GM12873 (cell line): ENCODE measurements at regions not wholly inside any gene's neighbourhood (a gene's known extent, or its start where the extent isn't known, plus 50 kb on each side); places are given as distances from the start of the nearest gene placed in this dataset.

Experiments used
- TF ChIP-seq, protein P1 (sequence below): IDR thresholded peaks from 2 replicates; pipeline ENCODE4 v1.5.1; 2012; ENCODE audit warnings: low read depth, mild to moderate bottlenecking, moderate library complexity, low read length, control low read depth; ENCODE audit not compliant: insufficient read depth; ENCODE audit errors: missing control alignments

DNA sequence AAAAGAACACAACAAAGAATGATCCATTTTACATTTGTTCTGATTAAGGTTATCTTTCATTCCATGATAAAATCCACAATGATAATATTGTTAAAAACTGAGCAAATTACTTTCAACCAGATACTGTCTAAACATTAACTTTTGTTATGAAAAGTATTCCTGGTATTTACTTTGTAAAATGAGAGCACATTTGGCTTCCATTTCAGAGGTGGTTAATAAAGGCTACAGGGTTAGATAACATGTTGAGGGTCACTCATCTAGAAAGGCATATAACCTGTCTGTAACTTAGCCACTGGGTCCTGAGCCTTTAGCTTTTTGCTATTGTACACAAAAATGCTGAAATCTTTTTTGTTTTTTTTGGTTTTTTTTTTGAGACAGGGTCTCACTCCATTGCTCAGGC lies 99.3 kb downstream of the ANXA2R start:
- TF ChIP-seq, protein P1, sequence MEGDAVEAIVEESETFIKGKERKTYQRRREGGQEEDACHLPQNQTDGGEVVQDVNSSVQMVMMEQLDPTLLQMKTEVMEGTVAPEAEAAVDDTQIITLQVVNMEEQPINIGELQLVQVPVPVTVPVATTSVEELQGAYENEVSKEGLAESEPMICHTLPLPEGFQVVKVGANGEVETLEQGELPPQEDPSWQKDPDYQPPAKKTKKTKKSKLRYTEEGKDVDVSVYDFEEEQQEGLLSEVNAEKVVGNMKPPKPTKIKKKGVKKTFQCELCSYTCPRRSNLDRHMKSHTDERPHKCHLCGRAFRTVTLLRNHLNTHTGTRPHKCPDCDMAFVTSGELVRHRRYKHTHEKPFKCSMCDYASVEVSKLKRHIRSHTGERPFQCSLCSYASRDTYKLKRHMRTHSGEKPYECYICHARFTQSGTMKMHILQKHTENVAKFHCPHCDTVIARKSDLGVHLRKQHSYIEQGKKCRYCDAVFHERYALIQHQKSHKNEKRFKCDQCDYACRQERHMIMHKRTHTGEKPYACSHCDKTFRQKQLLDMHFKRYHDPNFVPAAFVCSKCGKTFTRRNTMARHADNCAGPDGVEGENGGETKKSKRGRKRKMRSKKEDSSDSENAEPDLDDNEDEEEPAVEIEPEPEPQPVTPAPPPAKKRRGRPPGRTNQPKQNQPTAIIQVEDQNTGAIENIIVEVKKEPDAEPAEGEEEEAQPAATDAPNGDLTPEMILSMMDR, result no peak

DNA sequence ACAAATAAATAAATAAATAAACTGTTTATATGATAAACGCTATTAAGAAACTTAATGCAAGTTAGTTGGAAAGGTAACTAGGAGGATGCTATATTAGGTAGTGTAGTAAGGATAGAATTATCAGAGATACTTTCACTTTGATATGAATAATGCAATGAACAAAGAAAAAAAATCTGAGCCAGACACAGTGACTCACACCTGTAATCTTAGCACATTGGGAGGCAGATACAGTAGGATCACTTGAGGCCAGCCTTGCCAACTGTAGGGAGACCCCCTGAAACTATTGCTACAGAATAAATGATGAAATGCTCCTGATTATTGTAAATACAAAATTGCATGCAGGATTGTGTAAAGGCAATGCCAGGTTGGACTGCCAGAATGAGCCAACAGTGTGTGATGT lies 109.2 kb downstream of the ANXA2R start:
- TF ChIP-seq, protein P1, result no peak

DNA sequence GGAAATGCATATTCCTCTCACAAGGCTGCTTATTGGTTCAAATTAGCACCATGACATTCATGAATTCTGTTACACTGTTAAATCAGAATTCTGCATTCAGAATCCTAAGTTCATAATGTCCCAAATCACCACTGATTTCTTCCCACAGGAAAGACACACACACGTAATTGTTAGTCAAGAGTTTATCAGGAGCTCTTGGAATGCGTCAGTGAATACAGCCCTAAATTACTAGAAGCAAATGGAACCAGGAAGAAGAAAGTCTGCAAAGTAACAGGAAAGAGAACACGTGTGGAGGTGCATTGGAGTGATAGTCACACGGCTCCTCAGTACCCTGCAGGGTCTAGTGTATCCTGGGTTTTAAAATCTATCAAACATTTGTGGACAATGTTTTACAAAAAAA lies 110.2 kb downstream of the ANXA2R start:
- TF ChIP-seq, protein P1, result no peak

GRCh38 chr5:42927730-42928129 lies 112.4 kb downstream of the ANXA2R start:
- TF ChIP-seq, protein P1, result no peak

DNA sequence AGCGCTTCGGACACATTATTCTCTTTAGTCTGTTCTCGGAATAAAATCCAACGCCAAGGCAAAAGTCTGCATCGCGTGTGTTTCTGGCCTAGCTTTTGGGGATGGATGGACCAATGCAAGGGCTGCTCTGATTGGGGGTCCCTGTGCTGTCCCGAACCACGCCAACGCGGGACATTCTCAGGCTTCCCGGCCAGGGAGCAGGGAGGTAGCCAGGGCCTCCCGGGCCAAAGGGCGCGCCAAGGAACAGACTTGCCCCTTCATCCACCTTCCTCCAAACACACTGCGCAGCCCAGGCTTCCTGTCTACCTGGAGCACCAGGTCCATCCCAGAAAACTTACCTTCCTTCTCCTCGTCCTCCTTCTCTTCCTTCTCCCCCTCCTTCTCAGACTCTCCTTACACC lies 113.0 kb upstream of the SELENOP start:
- TF ChIP-seq, protein P1, result no peak

DNA sequence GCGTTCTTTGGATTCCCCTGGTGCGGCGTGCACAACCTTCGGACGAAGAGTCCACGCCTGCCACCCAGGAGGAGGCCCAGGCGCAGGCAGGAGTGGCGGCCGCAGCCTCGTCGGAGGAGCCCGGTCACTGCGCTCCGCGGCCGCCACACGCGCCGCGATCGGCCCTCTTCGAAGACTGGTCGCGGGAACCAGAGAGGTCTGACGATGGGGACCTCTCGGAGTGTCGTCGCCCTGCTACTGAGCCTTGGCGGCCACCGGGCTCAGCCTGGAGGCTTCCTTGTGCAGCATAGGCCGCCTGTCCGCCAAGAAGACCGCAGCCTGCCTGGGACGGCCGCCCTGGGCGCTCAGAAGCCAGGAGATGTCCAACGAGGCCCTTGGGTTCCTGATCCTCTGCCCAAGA lies 112.5 kb upstream of the SELENOP start:
- TF ChIP-seq, protein P1, result no peak

DNA sequence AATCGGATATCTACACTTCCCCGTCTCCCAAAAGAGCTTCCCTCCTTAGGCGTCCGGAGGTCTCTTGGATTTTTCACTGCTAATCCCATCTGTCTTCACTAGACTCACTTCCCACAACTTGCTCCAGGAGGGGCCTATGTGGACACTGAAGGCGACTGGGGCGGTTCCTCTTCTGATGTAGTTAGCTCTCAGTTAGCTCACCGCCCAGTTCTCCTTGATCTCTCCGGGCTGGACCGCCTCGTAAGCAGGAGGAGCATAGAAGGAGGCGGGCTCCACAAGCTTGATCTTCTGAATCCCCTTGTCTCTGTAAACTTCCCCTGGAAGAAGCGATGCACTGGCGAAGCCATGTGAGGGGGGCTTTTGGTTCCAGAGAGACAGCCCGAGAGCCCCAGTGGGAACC lies 112.0 kb upstream of the SELENOP start:
- TF ChIP-seq, protein P1, result no peak

- TF ChIP-seq, protein P1, result no peak
These were observed 107.9 kb upstream of the SELENOP start for GRCh38 chr5:42919600-42919999.
